Panc1 (cell line): ENCODE measurements at regions not wholly inside any gene's neighbourhood (a gene's known extent, or its start where the extent isn't known, plus 50 kb on each side); places are given as distances from the start of the nearest gene placed in this dataset.

Experiments used
- ATAC-seq: fragments of 200-7000 bp; cut with Tn5 transposase; 2 replicates; pipeline ENCODE4 v1.9.1; 2020; ENCODE audit warnings: mild to moderate bottlenecking, moderate library complexity
- BruUV-seq: library from RNA; stranded (reverse); fragments of 400-500 nt; replicated peaks from 2 replicates; lab custom pipeline; 2021; lab: Mats Ljungman, UMichigan
- CTCF ChIA-PET: fragments of 300-600 bp; sonication (Branson Sonifier 250); formaldehyde crosslinking; loops from one replicate; lab custom pipeline; 2022; ENCODE audit warnings: antibody characterized with exemption; lab: Charles Lee
- POLR2A ChIA-PET: fragments of 300-600 bp; sonication (Branson Sonifier 250); formaldehyde crosslinking; loops from one replicate; lab custom pipeline; 2022; ENCODE audit warnings: antibody characterized with exemption; lab: Charles Lee
- DNase-seq: peaks from one replicate; pipeline ENCODE4 v3.0.0-alpha.2; 2010; ENCODE audit warnings: low read depth, low spot score
- H3K27ac ChIP-seq: 2 replicates; pipeline ENCODE4 v1.5.1; 2011; ENCODE audit warnings: mild to moderate bottlenecking, low read length, inconsistent platforms
- H3K27me3 ChIP-seq: fragments of 200-500 bp; sonication (Bioruptor generic); 2 replicates; pipeline ENCODE4 v1.6.0; 2014; ENCODE audit warnings: low read length, inconsistent platforms; ENCODE audit not compliant: control insufficient read depth, insufficient read depth
- H3K36me3 ChIP-seq: fragments of 200-500 bp; sonication (Bioruptor generic); 2 replicates; pipeline ENCODE4 v1.5.1; 2014; ENCODE audit warnings: inconsistent platforms, mild to moderate bottlenecking, low read length, moderate library complexity; ENCODE audit not compliant: control insufficient read depth, insufficient read depth
- H3K4me1 ChIP-seq: 2 replicates; pipeline ENCODE4 v1.5.1; 2011; ENCODE audit warnings: inconsistent platforms, mild to moderate bottlenecking, low read length, moderate library complexity; ENCODE audit not compliant: control insufficient read depth, insufficient read depth
- H3K4me3 ChIP-seq, 2 experiments: 2 replicates each; pipeline ENCODE4 v1.5.1; 2011 to 2012; ENCODE audit warnings: low read depth in 2 of 2, low read length in 2 of 2, mild to moderate bottlenecking in 2 of 2, inconsistent platforms in 1 of 2, moderate library complexity in 1 of 2
- H3K9me3 ChIP-seq: fragments of 200-500 bp; sonication (Bioruptor generic); 2 replicates; pipeline ENCODE4 v1.5.1; 2014; ENCODE audit warnings: low read depth, mild to moderate bottlenecking, inconsistent platforms, low read length, moderate library complexity; ENCODE audit not compliant: control insufficient read depth, insufficient read depth
- POLR2AphosphoS5 ChIP-seq: IDR thresholded peaks from 2 replicates; pipeline ENCODE4 v1.6.1; 2012; ENCODE audit warnings: mild to moderate bottlenecking, low read depth, low read length, moderate library complexity
- SIN3A ChIP-seq: IDR thresholded peaks from 2 replicates; pipeline ENCODE4 v1.6.1; 2012; ENCODE audit warnings: low read depth, mild to moderate bottlenecking, low read length, moderate library complexity, borderline replicate concordance; ENCODE audit not compliant: insufficient read depth
- TCF7L2 ChIP-seq: IDR thresholded peaks from 2 replicates; pipeline ENCODE4 v1.6.1; 2011; ENCODE audit warnings: mild to moderate bottlenecking, low read depth, low read length, inconsistent platforms
- in situ Hi-C: cut with HindIII; loops from 2 replicates; pipeline ENCODE4 v1.10.0; 2016; ENCODE audit warnings: low sequenced_read_pairs, low pct_unique_long_range_greater_than_20kb
- intact Hi-C: fragments of 100-400 bp; cut with micrococcal nuclease; formaldehyde crosslinking; loops from one replicate; pipeline ENCODE4 v1.10.0; 2022; ENCODE audit not compliant: unreplicated experiment
- TF ChIP-seq, protein P1 (sequence below), 2 experiments: IDR thresholded peaks; 2 replicates each; pipeline ENCODE4 v1.6.1; 2011 to 2012; ENCODE audit warnings: low read depth in 2 of 2, control low read depth in 1 of 2, low read length in 1 of 2, mild to moderate bottlenecking in 1 of 2, moderate library complexity in 1 of 2; ENCODE audit not compliant: insufficient read depth in 1 of 2
- TF ChIP-seq, protein P2 (sequence below): fragments of 450-650 bp; IDR thresholded peaks from 2 replicates; pipeline ENCODE4 v1.5.1; 2017; ENCODE audit warnings: mild to moderate bottlenecking

DNA sequence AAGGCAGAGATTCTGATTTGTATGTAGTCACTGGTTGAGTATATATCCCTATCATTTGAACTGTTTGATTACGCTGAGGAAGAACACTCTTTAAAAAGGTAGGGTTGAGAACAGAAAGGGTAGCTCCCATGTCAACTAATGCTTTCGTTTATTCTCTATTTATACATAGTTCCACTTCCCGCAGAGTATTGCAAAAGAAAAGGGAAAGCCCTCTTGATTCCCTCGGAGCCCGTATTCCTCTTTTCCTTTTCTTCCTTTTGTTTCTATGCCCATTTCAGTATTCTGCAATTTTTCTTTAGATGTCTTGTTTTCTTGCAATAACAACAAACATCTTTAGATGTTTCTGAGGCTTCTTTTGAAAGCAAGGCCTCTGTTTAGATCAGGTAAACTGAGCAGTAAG lies 78.2 kb downstream of the DNTTIP2 start:
- Histone ChIP-seq H3K36me3 (no peaks in the 10 kb centered on the region), H3K9me3 (no peaks in the 10 kb centered on the region), H3K27ac (no peak overlapping the region), H3K4me1 (peaks cover 11% of the 10 kb centered on the region; the same call in 1 of the 2 replicates), H3K4me3 (no peak overlapping the region), H3K27me3 (no peaks in the 10 kb centered on the region)
- CTCF ChIA-PET: no interaction called here
- POLR2A ChIA-PET: no interaction called here
- DNase-seq: no peak
- in situ Hi-C loops (no loop called here), intact Hi-C loops (no loop called here)
- BruUV-seq: no TSS peak
- TF ChIP-seq TCF7L2 (no peak), POLR2AphosphoS5 (no peak), SIN3A (no peak)
- TF ChIP-seq, protein P1, sequence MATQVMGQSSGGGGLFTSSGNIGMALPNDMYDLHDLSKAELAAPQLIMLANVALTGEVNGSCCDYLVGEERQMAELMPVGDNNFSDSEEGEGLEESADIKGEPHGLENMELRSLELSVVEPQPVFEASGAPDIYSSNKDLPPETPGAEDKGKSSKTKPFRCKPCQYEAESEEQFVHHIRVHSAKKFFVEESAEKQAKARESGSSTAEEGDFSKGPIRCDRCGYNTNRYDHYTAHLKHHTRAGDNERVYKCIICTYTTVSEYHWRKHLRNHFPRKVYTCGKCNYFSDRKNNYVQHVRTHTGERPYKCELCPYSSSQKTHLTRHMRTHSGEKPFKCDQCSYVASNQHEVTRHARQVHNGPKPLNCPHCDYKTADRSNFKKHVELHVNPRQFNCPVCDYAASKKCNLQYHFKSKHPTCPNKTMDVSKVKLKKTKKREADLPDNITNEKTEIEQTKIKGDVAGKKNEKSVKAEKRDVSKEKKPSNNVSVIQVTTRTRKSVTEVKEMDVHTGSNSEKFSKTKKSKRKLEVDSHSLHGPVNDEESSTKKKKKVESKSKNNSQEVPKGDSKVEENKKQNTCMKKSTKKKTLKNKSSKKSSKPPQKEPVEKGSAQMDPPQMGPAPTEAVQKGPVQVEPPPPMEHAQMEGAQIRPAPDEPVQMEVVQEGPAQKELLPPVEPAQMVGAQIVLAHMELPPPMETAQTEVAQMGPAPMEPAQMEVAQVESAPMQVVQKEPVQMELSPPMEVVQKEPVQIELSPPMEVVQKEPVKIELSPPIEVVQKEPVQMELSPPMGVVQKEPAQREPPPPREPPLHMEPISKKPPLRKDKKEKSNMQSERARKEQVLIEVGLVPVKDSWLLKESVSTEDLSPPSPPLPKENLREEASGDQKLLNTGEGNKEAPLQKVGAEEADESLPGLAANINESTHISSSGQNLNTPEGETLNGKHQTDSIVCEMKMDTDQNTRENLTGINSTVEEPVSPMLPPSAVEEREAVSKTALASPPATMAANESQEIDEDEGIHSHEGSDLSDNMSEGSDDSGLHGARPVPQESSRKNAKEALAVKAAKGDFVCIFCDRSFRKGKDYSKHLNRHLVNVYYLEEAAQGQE (IDR thresholded peaks at IDR 0.05; ENCODE audit: insufficient read depth in 1 of 2, low read depth in 2 of 2, low read length in 1 of 2): no peak
- TF ChIP-seq, protein P2, sequence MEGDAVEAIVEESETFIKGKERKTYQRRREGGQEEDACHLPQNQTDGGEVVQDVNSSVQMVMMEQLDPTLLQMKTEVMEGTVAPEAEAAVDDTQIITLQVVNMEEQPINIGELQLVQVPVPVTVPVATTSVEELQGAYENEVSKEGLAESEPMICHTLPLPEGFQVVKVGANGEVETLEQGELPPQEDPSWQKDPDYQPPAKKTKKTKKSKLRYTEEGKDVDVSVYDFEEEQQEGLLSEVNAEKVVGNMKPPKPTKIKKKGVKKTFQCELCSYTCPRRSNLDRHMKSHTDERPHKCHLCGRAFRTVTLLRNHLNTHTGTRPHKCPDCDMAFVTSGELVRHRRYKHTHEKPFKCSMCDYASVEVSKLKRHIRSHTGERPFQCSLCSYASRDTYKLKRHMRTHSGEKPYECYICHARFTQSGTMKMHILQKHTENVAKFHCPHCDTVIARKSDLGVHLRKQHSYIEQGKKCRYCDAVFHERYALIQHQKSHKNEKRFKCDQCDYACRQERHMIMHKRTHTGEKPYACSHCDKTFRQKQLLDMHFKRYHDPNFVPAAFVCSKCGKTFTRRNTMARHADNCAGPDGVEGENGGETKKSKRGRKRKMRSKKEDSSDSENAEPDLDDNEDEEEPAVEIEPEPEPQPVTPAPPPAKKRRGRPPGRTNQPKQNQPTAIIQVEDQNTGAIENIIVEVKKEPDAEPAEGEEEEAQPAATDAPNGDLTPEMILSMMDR: no peak
- ATAC-seq: no peak

DNA sequence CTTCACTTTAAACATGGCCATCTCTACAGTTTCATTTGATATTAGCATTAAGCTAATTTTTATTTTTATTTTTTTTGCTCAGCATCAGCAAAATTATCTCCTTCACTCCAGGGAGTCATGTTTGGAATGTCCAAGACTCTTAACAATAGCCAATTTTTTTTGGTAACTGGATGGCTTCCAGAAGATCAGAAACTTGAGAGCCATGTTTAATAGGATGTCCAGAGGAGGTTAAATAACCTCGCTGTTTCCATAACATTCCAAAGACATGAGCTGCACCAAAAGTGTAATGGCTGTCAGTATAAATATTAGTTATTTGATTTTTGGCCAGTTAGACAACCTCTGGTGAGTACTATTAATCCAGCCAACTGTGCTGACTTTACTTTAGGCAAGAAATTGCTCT lies 80.7 kb downstream of the DNTTIP2 start:
- POLR2A ChIA-PET: no interaction called here
- no peak for DNase-seq
- H3K9me3 ChIP-seq: no peaks in the 10 kb centered on the region
- intact Hi-C loops: no loop called here
- H3K36me3 ChIP-seq: no peaks in the 10 kb centered on the region
- CTCF ChIA-PET: no interaction called here
- H3K27me3 ChIP-seq: no peaks in the 10 kb centered on the region
- TF ChIP-seq TCF7L2 (no peak), SIN3A (no peak), POLR2AphosphoS5 (no peak)
- TF ChIP-seq, protein P1 (IDR thresholded peaks at IDR 0.05; ENCODE audit: insufficient read depth in 1 of 2, low read depth in 2 of 2, low read length in 1 of 2): no peak
- TF ChIP-seq, protein P2: no peak
- no peak overlapping the region for H3K27ac ChIP-seq
- no peak overlapping the region for H3K4me3 ChIP-seq
- ATAC-seq: 0 out of 2 replicates have a peak, but pooled peaks have one; percentile 42
- in situ Hi-C loops: no loop called here
- no peaks in the 10 kb centered on the region for H3K4me1 ChIP-seq
- no TSS peak for BruUV-seq
